Psoas muscle (tissue), 7 donors: ENCODE measurements at regions not wholly inside any gene's neighbourhood (a gene's known extent, or its start where the extent isn't known, plus 50 kb on each side); places are given as distances from the start of the nearest gene placed in this dataset.

Experiments
- ATAC-seq, 4 donors: fragments of 200-7000 bp; cut with Tn5 transposase; one replicate each; pipeline ENCODE4 v1.9.1; 2020; ENCODE audit warnings: moderate library complexity in 3 of 4, mild to moderate bottlenecking in 2 of 4
- DNase-seq, 2 donors: peaks; one replicate each; pipeline ENCODE4 v3.0.0-alpha.2; 2020
- H3K27ac ChIP-seq: fragments of 200-600 bp; one replicate; pipeline ENCODE4 v1.8.0; 2022
- H3K27me3 ChIP-seq, 3 donors: fragments of 200-600 bp in 1 of 3; one replicate each; pipeline versions ENCODE4 v1.6.1 to v1.8.0; 2013 to 2022; ENCODE audit warnings: low read length in 2 of 3, mild to moderate bottlenecking in 2 of 3, moderate library complexity in 1 of 3; ENCODE audit not compliant: insufficient read depth in 3 of 3
- H3K36me3 ChIP-seq, 2 donors: fragments of 200-600 bp in 1 of 2; one replicate each; pipeline versions ENCODE4 v1.6.1 to v1.8.0; 2013 to 2022; ENCODE audit warnings: low read depth in 1 of 2, mild to moderate bottlenecking in 1 of 2, moderate library complexity in 1 of 2; ENCODE audit not compliant: insufficient read depth in 1 of 2
- H3K4me1 ChIP-seq: fragments of 200-600 bp; one replicate; pipeline ENCODE4 v1.8.0; 2022
- H3K4me3 ChIP-seq: fragments of 200-600 bp; one replicate; pipeline ENCODE4 v1.8.0; 2022; ENCODE audit warnings: mild to moderate bottlenecking
- H3K9me3 ChIP-seq: fragments of 200-600 bp; one replicate; pipeline ENCODE4 v1.8.0; 2022
- WGBS, 3 donors: extraction: QIAGEN DNeasy Blood & Tissue Kit; methylation state at CpG; one replicate each; pipeline versions ENCODE4 v1.1.6 to v1.1.7; 2013; 5-methylcytosine and 5-hydroxymethylcytosine counted together
- intact Hi-C, 2 donors: fragments of 100-400 bp; cut with DNase I; formaldehyde crosslinking; loops; one replicate each; pipeline versions ENCODE4 v1.11.0 to v1.14.2; 2022
- TF ChIP-seq, protein P1 (sequence below): fragments of 200-600 bp; IDR thresholded peaks from one replicate; pipeline ENCODE4 v1.8.0; 2022; ENCODE audit warnings: antibody characterized with exemption
- donor health status: healthy with polysubstance abuse.
- donor health status: DM: no; HTN: no; CAD: no; lungs with moderate emphysema.
- donor health status: Bipolar disorder and iron deficiency.
- donor health status: healthy.
- donor health status: DM: yes; HTN: yes; CAD: no.
- donor health status: DM: no; HTN: no; CAD: no.
- donor health status: DM: yes; HTN: yes; CAD: no.

DNA sequence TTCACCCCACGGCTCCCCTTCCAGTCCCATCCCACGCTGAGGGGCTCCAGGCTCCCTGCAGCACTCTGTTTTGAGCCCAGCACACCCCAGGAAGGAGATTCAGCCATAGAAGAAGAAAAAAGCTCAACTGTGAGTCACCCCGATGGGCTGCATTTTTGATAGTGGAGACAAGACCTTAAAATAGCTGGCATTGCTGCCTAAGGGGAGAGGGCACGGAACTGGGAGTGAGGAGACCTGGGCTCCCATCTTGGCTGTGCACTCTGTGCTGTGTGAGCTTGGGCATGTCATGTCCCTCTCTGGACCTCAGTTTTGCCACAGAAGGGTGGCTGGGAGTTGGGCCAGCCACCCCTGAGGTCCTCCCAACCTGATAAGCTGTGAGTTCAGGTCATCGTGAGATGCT lies 57.2 kb upstream of the SMAD6 start:
- no peaks in the 10 kb centered on the region for H3K4me1 ChIP-seq
- H3K27me3 ChIP-seq, result no peaks in the 10 kb centered on the region
- no peaks in the 10 kb centered on the region for H3K9me3 ChIP-seq
- no peak overlapping the region for H3K4me3 ChIP-seq
- peak overlapping the region; percentile 16 for H3K27ac ChIP-seq
- ATAC-seq (no peak), DNase-seq (no peak)
- TF ChIP-seq, protein P1, sequence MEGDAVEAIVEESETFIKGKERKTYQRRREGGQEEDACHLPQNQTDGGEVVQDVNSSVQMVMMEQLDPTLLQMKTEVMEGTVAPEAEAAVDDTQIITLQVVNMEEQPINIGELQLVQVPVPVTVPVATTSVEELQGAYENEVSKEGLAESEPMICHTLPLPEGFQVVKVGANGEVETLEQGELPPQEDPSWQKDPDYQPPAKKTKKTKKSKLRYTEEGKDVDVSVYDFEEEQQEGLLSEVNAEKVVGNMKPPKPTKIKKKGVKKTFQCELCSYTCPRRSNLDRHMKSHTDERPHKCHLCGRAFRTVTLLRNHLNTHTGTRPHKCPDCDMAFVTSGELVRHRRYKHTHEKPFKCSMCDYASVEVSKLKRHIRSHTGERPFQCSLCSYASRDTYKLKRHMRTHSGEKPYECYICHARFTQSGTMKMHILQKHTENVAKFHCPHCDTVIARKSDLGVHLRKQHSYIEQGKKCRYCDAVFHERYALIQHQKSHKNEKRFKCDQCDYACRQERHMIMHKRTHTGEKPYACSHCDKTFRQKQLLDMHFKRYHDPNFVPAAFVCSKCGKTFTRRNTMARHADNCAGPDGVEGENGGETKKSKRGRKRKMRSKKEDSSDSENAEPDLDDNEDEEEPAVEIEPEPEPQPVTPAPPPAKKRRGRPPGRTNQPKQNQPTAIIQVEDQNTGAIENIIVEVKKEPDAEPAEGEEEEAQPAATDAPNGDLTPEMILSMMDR, result no peak
- no peaks in the 10 kb centered on the region for H3K36me3 ChIP-seq
- intact Hi-C loops, result no loop called here
- 55 to 73% (median 69%) methylated on average over 5 of the region's 5 CpGs for WGBS, 3 donors

DNA sequence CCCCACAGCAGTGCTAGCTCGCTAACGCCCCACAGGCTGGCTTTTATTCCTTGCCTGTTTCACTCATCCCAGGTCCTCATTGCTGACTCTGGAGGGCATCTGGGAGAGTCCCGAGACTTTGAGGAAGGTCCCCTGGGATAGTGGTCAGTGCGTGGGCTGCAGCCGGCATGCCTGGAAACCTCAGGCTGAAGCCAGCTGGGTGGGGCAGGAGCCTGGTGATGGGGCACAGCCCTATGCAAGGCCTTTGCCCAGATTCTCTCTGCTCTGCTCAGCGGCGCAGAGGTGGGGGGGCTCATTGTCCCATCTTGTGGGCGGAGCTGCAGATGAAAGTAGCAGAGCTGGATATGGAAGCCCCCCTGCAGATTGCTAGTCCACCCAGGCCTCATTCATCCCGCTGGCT lies 55.7 kb upstream of the SMAD6 start:
- Histone ChIP-seq H3K27ac (no peak overlapping the region), H3K4me3 (no peak overlapping the region), H3K36me3 (no peaks in the 10 kb centered on the region), H3K27me3 (no peaks in the 10 kb centered on the region), H3K9me3 (no peaks in the 10 kb centered on the region), H3K4me1 (peaks cover 6% of the 10 kb centered on the region)
- TF ChIP-seq, protein P1, result no peak
- DNase-seq (no peak), ATAC-seq (no peak)
- 63 to 66% (median 64%) methylated on average over 9 of the region's 9 CpGs for WGBS, 3 donors
- intact Hi-C loops, result no loop called here

DNA sequence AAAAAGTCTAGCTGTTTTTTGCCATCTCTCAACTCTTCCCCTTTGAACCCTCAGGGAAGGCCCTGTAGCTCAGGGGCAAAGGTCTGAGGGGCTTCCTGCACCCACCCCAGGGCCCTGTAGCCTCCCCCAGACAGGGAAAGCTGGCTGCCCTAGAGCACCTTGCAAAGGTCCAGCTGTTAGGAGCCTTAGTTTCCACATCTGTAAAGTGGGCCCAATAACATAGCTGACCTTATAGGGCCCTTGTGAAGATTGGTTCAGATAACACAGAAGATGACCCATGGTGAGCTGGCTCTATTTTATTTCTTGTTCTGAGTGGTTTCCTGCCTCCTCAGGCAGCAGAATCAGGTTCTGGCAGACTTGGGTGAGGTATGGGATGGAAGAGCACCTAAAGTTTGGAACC lies 55.2 kb upstream of the SMAD6 start:
- Histone ChIP-seq H3K4me3 (no peak overlapping the region), H3K9me3 (no peaks in the 10 kb centered on the region), H3K4me1 (peaks cover 6% of the 10 kb centered on the region), H3K36me3 (no peaks in the 10 kb centered on the region), H3K27me3 (no peaks in the 10 kb centered on the region), H3K27ac (no peak overlapping the region)
- ATAC-seq (no peak), DNase-seq (no peak)
- intact Hi-C loops, result no loop called here
- TF ChIP-seq, protein P1, result no peak

DNA sequence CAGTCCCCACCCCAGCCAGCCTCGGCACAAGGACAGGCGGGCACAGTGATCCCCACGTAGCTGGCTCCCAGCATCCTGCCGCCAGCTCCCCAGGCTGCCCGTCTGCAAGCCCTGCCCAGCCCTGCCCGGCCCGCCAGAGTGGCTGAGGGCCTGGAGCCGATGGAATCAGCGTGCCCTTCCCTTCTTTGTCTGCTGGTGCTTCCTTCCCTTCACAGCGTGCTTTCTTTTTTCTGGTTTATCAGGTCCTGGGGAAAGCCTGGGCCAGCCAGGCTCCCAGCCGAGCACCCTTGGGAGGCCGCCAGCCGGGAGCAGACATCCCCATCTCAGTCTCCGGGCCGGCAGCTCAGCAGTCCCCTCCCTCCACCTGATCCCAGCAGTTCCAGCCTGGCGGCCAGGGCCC lies 54.7 kb upstream of the SMAD6 start:
- WGBS, 3 donors, result 36 to 43% (median 42%) methylated on average over 15 to 16 of the region's 16 CpGs
- TF ChIP-seq, protein P1, result no peak
- intact Hi-C loops, result no loop called here
- Histone ChIP-seq H3K27ac (no peak overlapping the region), H3K27me3 (no peaks in the 10 kb centered on the region), H3K36me3 (no peaks in the 10 kb centered on the region), H3K4me1 (peaks cover 6% of the 10 kb centered on the region), H3K4me3 (no peak overlapping the region), H3K9me3 (no peaks in the 10 kb centered on the region)
- DNase-seq (no peak), ATAC-seq (no peak)

DNA sequence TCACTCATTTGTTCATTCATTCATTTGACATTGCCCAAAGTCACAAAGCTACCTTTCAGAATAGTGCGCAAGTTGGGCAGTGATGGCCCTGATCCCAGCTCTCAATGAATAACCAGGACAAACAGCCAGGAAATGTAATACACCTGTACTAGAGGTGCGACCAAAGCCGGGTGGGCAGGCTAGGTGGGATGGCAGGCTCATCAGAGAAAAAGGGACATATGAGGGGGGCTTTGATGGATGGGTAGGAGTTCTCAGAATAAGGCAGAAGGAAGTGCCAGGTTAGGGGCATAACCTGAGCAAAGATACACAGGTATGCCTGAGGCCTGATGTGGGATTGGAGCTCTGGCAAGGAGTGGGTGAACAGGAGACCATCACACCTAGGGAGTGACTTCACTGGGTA lies 53.4 kb upstream of the SMAD6 start:
- DNase-seq (no peak), ATAC-seq (no peak)
- Histone ChIP-seq H3K9me3 (no peaks in the 10 kb centered on the region), H3K4me3 (no peak overlapping the region), H3K27me3 (no peaks in the 10 kb centered on the region), H3K27ac (no peak overlapping the region), H3K4me1 (peaks cover 6% of the 10 kb centered on the region), H3K36me3 (no peaks in the 10 kb centered on the region)
- WGBS, 3 donors, result 80 to 94% (median 81%) methylated on average over 3 of the region's 3 CpGs
- TF ChIP-seq, protein P1, result no peak
- intact Hi-C loops, result no loop called here
